GM23248 (cell line): ENCODE measurements at regions not wholly inside any gene's neighbourhood (a gene's known extent, or its start where the extent isn't known, plus 50 kb on each side); places are given as distances from the start of the nearest gene placed in this dataset.
A peak's percentile ranks its signal among the peaks of the same experiment; 100 is the strongest.

Source experiments
- DNase-seq: peaks from one replicate; pipeline ENCODE4 v3.0.0-alpha.2; 2015
- H2AFZ ChIP-seq: fragments of 200-600 bp; sonication (generic); 2 replicates; pipeline ENCODE4 v1.6.1; 2016; ENCODE audit warnings: antibody characterized with exemption
- H3F3A ChIP-seq: fragments of 200-600 bp; sonication (generic); 2 replicates; pipeline ENCODE4 v1.6.1; 2016; ENCODE audit warnings: mild to moderate bottlenecking, antibody characterized with exemption, mixed run types; ENCODE audit not compliant: insufficient read depth
- H3K27ac ChIP-seq: fragments of 200-600 bp; sonication (generic); 2 replicates; pipeline ENCODE4 v1.5.1; 2016; ENCODE audit warnings: mild to moderate bottlenecking
- H3K27me3 ChIP-seq: fragments of 200-600 bp; sonication (generic); replicated peaks from 2 replicates; pipeline ENCODE4 v1.6.1; 2016; ENCODE audit warnings: mild to moderate bottlenecking; ENCODE audit not compliant: insufficient read depth
- H3K36me3 ChIP-seq: fragments of 200-600 bp; sonication (generic); 2 replicates; pipeline ENCODE4 v1.6.1; 2016; ENCODE audit warnings: low read depth, mild to moderate bottlenecking
- H3K4me1 ChIP-seq: fragments of 200-600 bp; sonication (generic); 2 replicates; pipeline ENCODE4 v1.6.1; 2016; ENCODE audit warnings: mild to moderate bottlenecking; ENCODE audit not compliant: insufficient read depth
- H3K4me2 ChIP-seq: fragments of 200-600 bp; sonication (generic); one replicate; pipeline ENCODE4 v1.6.1; 2016; ENCODE audit warnings: mild to moderate bottlenecking; ENCODE audit not compliant: unreplicated experiment
- H3K4me3 ChIP-seq: fragments of 200-600 bp; sonication (generic); 2 replicates; pipeline ENCODE4 v1.5.1; 2016; ENCODE audit warnings: mild to moderate bottlenecking
- H3K79me2 ChIP-seq: fragments of 200-600 bp; sonication (generic); 2 replicates; pipeline ENCODE4 v1.6.1; 2016; ENCODE audit warnings: mild to moderate bottlenecking; ENCODE audit not compliant: insufficient read depth
- H3K9ac ChIP-seq: fragments of 200-600 bp; sonication (generic); 2 replicates; pipeline ENCODE4 v1.6.1; 2016; ENCODE audit warnings: mild to moderate bottlenecking
- H3K9me2 ChIP-seq: fragments of 200-600 bp; sonication (generic); 2 replicates; pipeline ENCODE4 v1.6.1; 2016; ENCODE audit warnings: mixed run types, mild to moderate bottlenecking, moderate library complexity; ENCODE audit not compliant: insufficient read depth
- H3K9me3 ChIP-seq: fragments of 200-600 bp; sonication (generic); one replicate; pipeline ENCODE4 v1.6.1; 2017; ENCODE audit warnings: low read depth
- H4K20me1 ChIP-seq: fragments of 200-600 bp; sonication (generic); 2 replicates; pipeline ENCODE4 v1.6.0; 2016; ENCODE audit not compliant: insufficient read depth
- EZH2 ChIP-seq: fragments of 200-600 bp; sonication (generic); IDR thresholded peaks from 2 replicates; pipeline ENCODE4 v1.6.1; 2018; ENCODE audit warnings: antibody characterized with exemption, mild to moderate bottlenecking; ENCODE audit not compliant: insufficient read depth, poor library complexity, severe bottlenecking
- EZH2phosphoT487 ChIP-seq: fragments of 200-600 bp; sonication (generic); IDR thresholded peaks from 2 replicates; pipeline ENCODE4 v1.6.1; 2018; ENCODE audit warnings: antibody characterized with exemption, moderate library complexity, mild to moderate bottlenecking, low read depth; ENCODE audit not compliant: insufficient read depth
- WGBS, 2 experiments: methylation state at CpG; one replicate each; pipeline ENCODE4 v1.1.6; 2015 to 2017; ENCODE audit warnings: low lambda C conversion rate in 2 of 2, low coverage in 1 of 2; ENCODE audit errors: missing lambda C conversion rate in 2 of 2; 5-methylcytosine and 5-hydroxymethylcytosine counted together
- in situ Hi-C: fragments of 300-500 bp; cut with MboI; formaldehyde crosslinking; loops from 2 replicates; pipeline ENCODE4 v1.15.0; 2020

DNA sequence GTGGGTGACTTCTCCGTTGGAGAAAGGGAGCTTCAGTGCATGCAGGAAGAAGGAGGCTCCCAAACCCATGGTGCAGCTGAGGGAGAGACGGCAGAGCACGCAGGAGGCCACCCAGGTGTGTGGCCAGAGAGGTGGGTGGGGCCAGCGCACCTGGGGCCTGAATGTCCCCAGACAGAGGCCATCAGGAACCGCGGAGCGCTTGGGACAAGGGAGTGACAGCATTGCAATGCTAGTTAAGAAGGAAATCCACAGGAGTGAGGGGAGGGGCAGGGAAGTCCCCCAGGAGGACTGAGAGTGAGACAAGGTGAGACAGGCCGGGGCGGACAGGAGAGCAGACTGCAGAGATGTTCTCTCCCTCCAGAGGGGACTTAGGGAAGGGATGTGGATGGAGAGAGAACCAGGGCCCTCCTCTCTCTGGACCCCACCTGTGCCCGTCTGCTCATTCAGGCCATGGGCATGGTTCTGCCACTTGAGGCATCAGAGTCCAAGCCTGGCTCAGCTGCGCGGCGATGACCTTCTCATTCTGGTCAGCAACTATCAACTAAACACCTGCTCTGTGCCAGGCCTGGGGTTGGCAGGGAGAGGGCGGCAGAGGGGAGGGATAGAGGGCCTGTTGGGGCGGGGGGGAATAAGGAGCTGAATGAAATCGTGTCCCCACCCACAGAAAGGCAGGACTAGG, 69.4 kb upstream of the COL13A1 start:
- in situ Hi-C loops: no loop called here
- DNase-seq: no peak
- Histone ChIP-seq H3K9ac (no peak overlapping the region), H3K4me3 (no peak overlapping the region), H3K79me2 (no peaks in the 10 kb centered on the region), H3F3A (peaks cover 15% of the 10 kb centered on the region), H3K36me3 (no peaks in the 10 kb centered on the region), H4K20me1 (no peaks in the 10 kb centered on the region), H2AFZ (no peak overlapping the region), H3K4me1 (peaks cover 38% of the 10 kb centered on the region), H3K4me2 (no peak overlapping the region), H3K9me2 (no peaks in the 10 kb centered on the region), H3K9me3 (no peaks in the 10 kb centered on the region), H3K27me3 (no peaks in the 10 kb centered on the region), H3K27ac (no peak overlapping the region)
- 80 to 81% methylated on average over 11 to 16 of the region's 16 CpGs for WGBS, 2 experiments
- TF ChIP-seq EZH2 (no peak), EZH2phosphoT487 (no peak)

DNA sequence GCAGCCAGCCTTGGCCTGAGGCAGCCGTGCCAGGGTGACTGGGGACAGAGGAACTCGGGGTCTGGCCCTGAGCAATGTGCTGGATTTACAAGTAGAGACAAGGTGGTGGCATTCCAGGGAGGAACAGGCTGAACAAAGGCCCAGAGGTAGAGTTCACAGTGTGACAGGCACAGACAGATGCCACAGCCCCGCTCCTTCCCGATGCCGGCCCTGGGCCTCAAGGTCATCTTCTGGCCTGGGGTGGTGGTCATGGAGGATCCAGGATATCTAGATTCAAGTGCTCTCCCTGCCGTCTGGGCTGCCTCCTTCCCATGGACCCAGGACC, 68.9 kb upstream of the COL13A1 start:
- H3K9ac ChIP-seq: no peak overlapping the region
- peaks cover 15% of the 10 kb centered on the region for H3F3A ChIP-seq
- H3K79me2 ChIP-seq: no peaks in the 10 kb centered on the region
- TF ChIP-seq EZH2phosphoT487 (no peak), EZH2 (no peak)
- no peak overlapping the region for H3K27ac ChIP-seq
- no peaks in the 10 kb centered on the region for H3K27me3 ChIP-seq
- no peaks in the 10 kb centered on the region for H4K20me1 ChIP-seq
- no peaks in the 10 kb centered on the region for H3K9me2 ChIP-seq
- WGBS, 2 experiments: 74 to 77% methylated on average over 4 to 6 of the region's 6 CpGs
- peaks cover 37% of the 10 kb centered on the region for H3K4me1 ChIP-seq
- no peaks in the 10 kb centered on the region for H3K9me3 ChIP-seq
- H3K4me3 ChIP-seq: no peak overlapping the region
- H3K4me2 ChIP-seq: no peak overlapping the region
- in situ Hi-C loops: no loop called here
- no peaks in the 10 kb centered on the region for H3K36me3 ChIP-seq
- DNase-seq: no peak
- no peak overlapping the region for H2AFZ ChIP-seq

DNA sequence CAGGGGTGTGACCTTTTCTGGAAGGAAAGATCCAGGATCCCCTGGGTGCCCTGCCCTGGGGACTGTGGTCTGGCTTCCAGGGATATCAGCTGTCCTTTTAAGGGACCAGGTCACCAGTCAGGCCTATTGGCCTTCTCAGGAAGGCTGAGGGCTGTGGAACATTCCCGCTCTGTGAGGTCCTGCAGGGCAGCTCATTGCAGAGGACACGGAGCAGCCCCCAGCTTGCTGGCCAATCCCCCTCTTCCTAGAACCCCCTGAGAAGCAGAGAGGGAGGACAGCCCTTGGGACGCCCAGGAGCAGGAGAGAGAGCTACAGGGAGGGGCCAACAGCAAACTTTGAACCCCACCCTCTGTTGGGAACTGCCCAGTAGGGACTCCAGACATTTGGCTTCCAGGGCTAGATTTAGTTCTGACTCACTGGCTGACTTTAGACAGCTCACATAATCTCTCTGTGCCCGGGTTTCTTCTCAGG, 67.9 kb upstream of the COL13A1 start:
- no peaks in the 10 kb centered on the region for H4K20me1 ChIP-seq
- H3K4me3 ChIP-seq: no peak overlapping the region
- H2AFZ ChIP-seq: no peak overlapping the region
- DNase-seq: peak; percentile 86
- H3K9me3 ChIP-seq: no peaks in the 10 kb centered on the region
- no peaks in the 10 kb centered on the region for H3K79me2 ChIP-seq
- no peaks in the 10 kb centered on the region for H3K36me3 ChIP-seq
- peaks cover 15% of the 10 kb centered on the region for H3F3A ChIP-seq
- peaks cover 27% of the 10 kb centered on the region; the same call in 1 of the 2 replicates for H3K4me1 ChIP-seq
- H3K27ac ChIP-seq: peak overlapping the region; percentile 23; the same call in 1 of the 2 replicates
- WGBS, 2 experiments: 48 to 52% methylated on average over 4 of the region's 4 CpGs
- no peaks in the 10 kb centered on the region for H3K9me2 ChIP-seq
- no peak overlapping the region for H3K4me2 ChIP-seq
- no peaks in the 10 kb centered on the region for H3K27me3 ChIP-seq
- TF ChIP-seq EZH2 (no peak), EZH2phosphoT487 (no peak)
- H3K9ac ChIP-seq: no peak overlapping the region
- in situ Hi-C loops: no loop called here

DNA sequence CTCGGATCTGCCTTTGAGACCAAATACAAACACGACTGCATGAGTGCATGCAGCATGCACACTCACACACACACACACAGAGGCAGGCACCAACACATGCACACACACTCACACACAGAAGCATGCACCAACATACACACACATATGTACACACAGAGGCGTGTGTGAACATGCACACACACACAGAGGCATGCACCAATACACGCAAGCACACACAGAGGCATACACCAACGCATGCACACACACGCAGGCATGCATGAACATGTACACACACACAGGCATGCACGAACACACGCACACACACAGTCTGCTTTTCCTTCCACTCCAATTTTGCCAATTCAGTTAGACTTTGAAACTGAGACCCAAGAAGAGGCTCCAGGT, 67.3 kb upstream of the COL13A1 start:
- Histone ChIP-seq H3K9ac (no peak overlapping the region), H4K20me1 (no peaks in the 10 kb centered on the region), H3K27me3 (no peaks in the 10 kb centered on the region), H3K4me2 (no peak overlapping the region), H3K9me3 (no peaks in the 10 kb centered on the region), H3F3A (peaks cover 15% of the 10 kb centered on the region), H3K4me3 (no peak overlapping the region), H3K9me2 (no peaks in the 10 kb centered on the region), H3K79me2 (no peaks in the 10 kb centered on the region), H3K36me3 (no peaks in the 10 kb centered on the region), H3K27ac (no peak overlapping the region), H2AFZ (no peak overlapping the region), H3K4me1 (peaks cover 27% of the 10 kb centered on the region; the same call in 1 of the 2 replicates)
- in situ Hi-C loops: no loop called here
- WGBS, 2 experiments: 80 to 84% methylated on average over 8 of the region's 8 CpGs
- no peak for DNase-seq
- TF ChIP-seq EZH2phosphoT487 (no peak), EZH2 (no peak)
